ENCODE measurements at regions not wholly inside any gene's neighbourhood (a gene's known extent, or its start where the extent isn't known, plus 50 kb on each side); places are given as distances from the start of the nearest gene placed in this dataset.

DNA sequence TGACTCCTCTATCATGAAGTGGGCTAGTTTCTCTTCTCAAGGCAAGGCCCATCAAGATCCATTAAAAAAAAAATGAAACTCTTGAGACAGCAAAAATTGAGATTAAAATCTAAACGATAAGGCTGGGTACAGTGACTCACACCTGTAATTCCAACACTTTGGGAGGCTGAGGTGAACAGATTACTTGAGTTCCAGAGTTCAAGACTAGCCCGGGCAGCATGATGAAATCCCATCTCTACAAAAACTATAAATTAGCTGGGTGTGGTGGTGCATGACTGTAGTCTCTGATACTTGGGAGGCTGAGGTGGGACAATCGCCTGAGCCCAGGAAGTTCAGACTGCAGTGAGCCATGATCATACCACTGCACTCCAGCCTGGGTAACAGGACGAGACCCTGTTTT, 226.5 kb upstream of the SOX5 start:
- H3K27me3 ChIP-seq (ENCODE audit: insufficient read depth, poor library complexity, severe bottlenecking) = no peaks in the 10 kb centered on the region
- H3K27ac ChIP-seq (replicated peaks) = no peak overlapping the region
- TF ChIP-seq GABPA (IDR thresholded peaks at IDR 0.05; ENCODE audit: low read depth) = no peak
- no peak for TF ChIP-seq POLR2AphosphoS5 (IDR thresholded peaks at IDR 0.05; ENCODE audit: low read depth)
- TF ChIP-seq SPI1 (IDR thresholded peaks at IDR 0.05; ENCODE audit: borderline replicate concordance, low read depth) = no peak
- no peak for TF ChIP-seq CTCF (IDR thresholded peaks at IDR 0.05; ENCODE audit: insufficient read depth, low read length)
- TF ChIP-seq, protein P1, sequence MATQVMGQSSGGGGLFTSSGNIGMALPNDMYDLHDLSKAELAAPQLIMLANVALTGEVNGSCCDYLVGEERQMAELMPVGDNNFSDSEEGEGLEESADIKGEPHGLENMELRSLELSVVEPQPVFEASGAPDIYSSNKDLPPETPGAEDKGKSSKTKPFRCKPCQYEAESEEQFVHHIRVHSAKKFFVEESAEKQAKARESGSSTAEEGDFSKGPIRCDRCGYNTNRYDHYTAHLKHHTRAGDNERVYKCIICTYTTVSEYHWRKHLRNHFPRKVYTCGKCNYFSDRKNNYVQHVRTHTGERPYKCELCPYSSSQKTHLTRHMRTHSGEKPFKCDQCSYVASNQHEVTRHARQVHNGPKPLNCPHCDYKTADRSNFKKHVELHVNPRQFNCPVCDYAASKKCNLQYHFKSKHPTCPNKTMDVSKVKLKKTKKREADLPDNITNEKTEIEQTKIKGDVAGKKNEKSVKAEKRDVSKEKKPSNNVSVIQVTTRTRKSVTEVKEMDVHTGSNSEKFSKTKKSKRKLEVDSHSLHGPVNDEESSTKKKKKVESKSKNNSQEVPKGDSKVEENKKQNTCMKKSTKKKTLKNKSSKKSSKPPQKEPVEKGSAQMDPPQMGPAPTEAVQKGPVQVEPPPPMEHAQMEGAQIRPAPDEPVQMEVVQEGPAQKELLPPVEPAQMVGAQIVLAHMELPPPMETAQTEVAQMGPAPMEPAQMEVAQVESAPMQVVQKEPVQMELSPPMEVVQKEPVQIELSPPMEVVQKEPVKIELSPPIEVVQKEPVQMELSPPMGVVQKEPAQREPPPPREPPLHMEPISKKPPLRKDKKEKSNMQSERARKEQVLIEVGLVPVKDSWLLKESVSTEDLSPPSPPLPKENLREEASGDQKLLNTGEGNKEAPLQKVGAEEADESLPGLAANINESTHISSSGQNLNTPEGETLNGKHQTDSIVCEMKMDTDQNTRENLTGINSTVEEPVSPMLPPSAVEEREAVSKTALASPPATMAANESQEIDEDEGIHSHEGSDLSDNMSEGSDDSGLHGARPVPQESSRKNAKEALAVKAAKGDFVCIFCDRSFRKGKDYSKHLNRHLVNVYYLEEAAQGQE (IDR thresholded peaks at IDR 0.05; ENCODE audit: insufficient replicate concordance, low read depth) = no peak
- no peak overlapping the region for H3K4me3 ChIP-seq (replicated peaks; ENCODE audit: insufficient read depth, low read length)
- no peak for DNase-seq (ENCODE audit: low read depth in 1 of 2, low spot score in 1 of 2)

- Histone ChIP-seq H3K27me3 (ENCODE audit: insufficient read depth, poor library complexity, severe bottlenecking) (no peaks in the 10 kb centered on the region), H3K4me3 (replicated peaks; ENCODE audit: insufficient read depth, low read length) (no peak overlapping the region), H3K27ac (replicated peaks) (no peak overlapping the region)
- TF ChIP-seq CTCF (IDR thresholded peaks at IDR 0.05; ENCODE audit: insufficient read depth, low read length) (no peak), GABPA (IDR thresholded peaks at IDR 0.05; ENCODE audit: low read depth) (no peak), SPI1 (IDR thresholded peaks at IDR 0.05; ENCODE audit: borderline replicate concordance, low read depth) (no peak), POLR2AphosphoS5 (IDR thresholded peaks at IDR 0.05; ENCODE audit: low read depth) (no peak)
- TF ChIP-seq, protein P1 (IDR thresholded peaks at IDR 0.05; ENCODE audit: insufficient replicate concordance, low read depth) = no peak
- DNase-seq (ENCODE audit: low read depth in 1 of 2, low spot score in 1 of 2) = no peak
Observed at GRCh38 chr12:24175284-24175683, 225.8 kb upstream of the SOX5 start.

DNA sequence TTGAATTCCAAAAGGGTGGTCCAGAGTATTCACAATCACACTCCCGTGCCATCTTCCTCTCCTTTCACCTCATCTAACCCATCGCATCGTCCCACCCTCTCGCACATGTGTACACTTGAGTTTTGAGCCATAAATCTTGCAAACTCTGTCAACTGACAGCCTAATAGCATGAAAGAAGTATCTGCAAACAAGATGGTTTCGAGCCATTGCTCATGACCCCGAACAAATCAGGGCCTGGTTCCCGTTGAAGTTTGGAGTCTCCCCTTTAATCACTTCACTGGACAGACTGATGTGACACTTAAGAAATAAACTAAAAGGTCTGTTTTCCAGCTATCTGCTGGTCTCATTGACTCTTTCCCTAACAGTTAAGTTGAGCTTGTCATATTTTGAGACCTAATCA, 223.6 kb upstream of the SOX5 start:
- no peak overlapping the region for H3K4me3 ChIP-seq (replicated peaks; ENCODE audit: insufficient read depth, low read length)
- DNase-seq (ENCODE audit: low read depth in 1 of 2, low spot score in 1 of 2) = no peak
- H3K27ac ChIP-seq (replicated peaks) = no peak overlapping the region
- H3K27me3 ChIP-seq (ENCODE audit: insufficient read depth, poor library complexity, severe bottlenecking) = no peaks in the 10 kb centered on the region
- no peak for TF ChIP-seq GABPA (IDR thresholded peaks at IDR 0.05; ENCODE audit: low read depth)
- TF ChIP-seq POLR2AphosphoS5 (IDR thresholded peaks at IDR 0.05; ENCODE audit: low read depth) = no peak
- TF ChIP-seq, protein P1 (IDR thresholded peaks at IDR 0.05; ENCODE audit: insufficient replicate concordance, low read depth) = no peak
- TF ChIP-seq SPI1 (IDR thresholded peaks at IDR 0.05; ENCODE audit: borderline replicate concordance, low read depth) = no peak
- no peak for TF ChIP-seq CTCF (IDR thresholded peaks at IDR 0.05; ENCODE audit: insufficient read depth, low read length)
